Left renal cortex interstitium (tissue), 4 donors: ENCODE measurements at regions not wholly inside any gene's neighbourhood (a gene's known extent, or its start where the extent isn't known, plus 50 kb on each side); places are given as distances from the start of the nearest gene placed in this dataset.
"Not testable (repeated sequence)": the region's sequence is repeated elsewhere in the genome, so short reads cannot be mapped to it uniquely, and the experiment has no call there.

ENCODE experiments used
- DNase-seq, 4 donors: peaks; one replicate each; pipeline ENCODE4 v3.0.0-alpha.2; 2013; ENCODE audit warnings: low read depth in 4 of 4, low spot score in 2 of 4, missing footprints in 1 of 4

GRCh38 chr13:39930544-39931444 lies 275.3 kb downstream of the COG6 start:
- DNase-seq = no peak

GRCh38 chr13:39931505-39931904 lies 276.0 kb downstream of the COG6 start:
- no peak for DNase-seq

GRCh38 chr13:39932514-39932913 lies 277.1 kb downstream of the COG6 start:
- not testable (repeated sequence) for DNase-seq

- DNase-seq = no peak
These were observed 279.7 kb downstream of the COG6 start for GRCh38 chr13:39935155-39935554.

- no peak for DNase-seq
These were observed 283.1 kb downstream of the COG6 start for GRCh38 chr13:39938596-39938995.

- DNase-seq = no peak
These were observed 285.8 kb downstream of the COG6 start for GRCh38 chr13:39941236-39941635.

- no peak for DNase-seq
These were observed 286.6 kb downstream of the COG6 start for GRCh38 chr13:39941911-39942551.

GRCh38 chr13:39942552-39943273 lies 287.3 kb downstream of the COG6 start:
- peak in 1 of 4 donors; percentile 28 for DNase-seq

- DNase-seq = no peak
These were observed 288.2 kb downstream of the COG6 start for GRCh38 chr13:39943711-39944110.

- no peak for DNase-seq
These were observed 289.8 kb downstream of the COG6 start for GRCh38 chr13:39945226-39945625.

- DNase-seq = no peak
These were observed 291.3 kb downstream of the COG6 start for GRCh38 chr13:39946769-39947168.

GRCh38 chr13:39951301-39951700 lies 295.8 kb downstream of the COG6 start:
- no peak for DNase-seq

GRCh38 chr13:39952249-39953233 lies 297.1 kb downstream of the COG6 start:
- peak in 3 of 4 donors; percentile 26 to 59 (median 30) for DNase-seq

GRCh38 chr13:39954476-39954875 lies 299.0 kb downstream of the COG6 start:
- no peak for DNase-seq

GRCh38 chr13:39955560-39955959 lies 300.1 kb downstream of the COG6 start:
- DNase-seq = no peak

- DNase-seq = no peak
These were observed 300.6 kb downstream of the COG6 start for GRCh38 chr13:39956036-39956435.

GRCh38 chr13:39957868-39958677 lies 302.6 kb downstream of the COG6 start:
- DNase-seq = no peak

- DNase-seq = no peak
These were observed 304.2 kb downstream of the COG6 start for GRCh38 chr13:39959497-39960144.

GRCh38 chr13:39960191-39960590 lies 304.7 kb downstream of the COG6 start:
- no peak for DNase-seq
